MM.1S (cell line): ENCODE measurements at regions not wholly inside any gene's neighbourhood (a gene's known extent, or its start where the extent isn't known, plus 50 kb on each side); places are given as distances from the start of the nearest gene placed in this dataset.
"Not testable (repeated sequence)": the region's sequence is repeated elsewhere in the genome, so short reads cannot be mapped to it uniquely, and the experiment has no call there.

Experiments used
- EZH2 ChIP-seq: fragments of 300-600 bp; sonication (generic); optimal IDR thresholded peaks from 2 replicates; pipeline ENCODE3; 2017; ENCODE audit warnings: low read depth, mild to moderate bottlenecking, antibody characterized with exemption, low read length, mixed read lengths
- EZH2phosphoT487 ChIP-seq: fragments of 300-600 bp; sonication (generic); IDR thresholded peaks from 2 replicates; pipeline ENCODE4 v1.6.1; 2018; ENCODE audit warnings: antibody characterized with exemption, low read length
- TF ChIP-seq, protein P1 (sequence below): fragments of 300-600 bp; sonication (generic); IDR thresholded peaks from 2 replicates; pipeline ENCODE4 v1.5.1; 2016; ENCODE audit warnings: antibody characterized with exemption, low read length, mixed read lengths

- TF ChIP-seq, protein P1, sequence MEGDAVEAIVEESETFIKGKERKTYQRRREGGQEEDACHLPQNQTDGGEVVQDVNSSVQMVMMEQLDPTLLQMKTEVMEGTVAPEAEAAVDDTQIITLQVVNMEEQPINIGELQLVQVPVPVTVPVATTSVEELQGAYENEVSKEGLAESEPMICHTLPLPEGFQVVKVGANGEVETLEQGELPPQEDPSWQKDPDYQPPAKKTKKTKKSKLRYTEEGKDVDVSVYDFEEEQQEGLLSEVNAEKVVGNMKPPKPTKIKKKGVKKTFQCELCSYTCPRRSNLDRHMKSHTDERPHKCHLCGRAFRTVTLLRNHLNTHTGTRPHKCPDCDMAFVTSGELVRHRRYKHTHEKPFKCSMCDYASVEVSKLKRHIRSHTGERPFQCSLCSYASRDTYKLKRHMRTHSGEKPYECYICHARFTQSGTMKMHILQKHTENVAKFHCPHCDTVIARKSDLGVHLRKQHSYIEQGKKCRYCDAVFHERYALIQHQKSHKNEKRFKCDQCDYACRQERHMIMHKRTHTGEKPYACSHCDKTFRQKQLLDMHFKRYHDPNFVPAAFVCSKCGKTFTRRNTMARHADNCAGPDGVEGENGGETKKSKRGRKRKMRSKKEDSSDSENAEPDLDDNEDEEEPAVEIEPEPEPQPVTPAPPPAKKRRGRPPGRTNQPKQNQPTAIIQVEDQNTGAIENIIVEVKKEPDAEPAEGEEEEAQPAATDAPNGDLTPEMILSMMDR: not testable (repeated sequence)
- not testable (repeated sequence) for TF ChIP-seq EZH2, EZH2phosphoT487
Observed at GRCh38 chr1:143803927-143804411, 167.8 kb downstream of the FAM72C start.
